Activated T-cell treated with anti-CD3 and anti-CD28 coated beads, Interleukin-2, amount 50 U/mL, for 1 hour (primary cell): ENCODE measurements at regions not wholly inside any gene's neighbourhood (a gene's known extent, or its start where the extent isn't known, plus 50 kb on each side); places are given as distances from the start of the nearest gene placed in this dataset.

Experiments
- DNase-seq: peaks from one replicate; pipeline ENCODE4 v3.0.0-alpha.2; 2020

- no peak for DNase-seq
Measured at GRCh38 chr4:186891859-186892486, 168.3 kb upstream of the FAT1 start.

GRCh38 chr4:186898367-186898766 lies 174.7 kb upstream of the FAT1 start:
- no peak for DNase-seq

GRCh38 chr4:186900232-186900900 lies 176.7 kb upstream of the FAT1 start:
- DNase-seq = no peak

- no peak for DNase-seq
Measured at GRCh38 chr4:186900984-186901383, 177.3 kb upstream of the FAT1 start.

GRCh38 chr4:186901850-186902249 lies 178.2 kb upstream of the FAT1 start:
- no peak for DNase-seq

- DNase-seq = no peak
Measured at GRCh38 chr4:186902361-186902760, 178.7 kb upstream of the FAT1 start.

GRCh38 chr4:186904101-186904500 lies 180.4 kb upstream of the FAT1 start:
- DNase-seq = no peak

GRCh38 chr4:186906722-186907121 lies 183.1 kb upstream of the FAT1 start:
- no peak for DNase-seq

GRCh38 chr4:186910385-186910784 lies 186.7 kb upstream of the FAT1 start:
- DNase-seq = no peak

- DNase-seq = no peak
Measured at GRCh38 chr4:186912606-186913005, 188.9 kb upstream of the FAT1 start.

- DNase-seq = no peak
Measured at GRCh38 chr4:186915816-186916215, 192.2 kb upstream of the FAT1 start.

GRCh38 chr4:186917136-186917535 lies 193.5 kb upstream of the FAT1 start:
- DNase-seq = no peak

GRCh38 chr4:186918466-186918865 lies 194.8 kb upstream of the FAT1 start:
- DNase-seq = no peak

GRCh38 chr4:186919340-186919739 lies 195.7 kb upstream of the FAT1 start:
- DNase-seq = no peak

- no peak for DNase-seq
Measured at GRCh38 chr4:186920483-186920882, 196.8 kb upstream of the FAT1 start.

GRCh38 chr4:186920992-186921391 lies 197.3 kb upstream of the FAT1 start:
- DNase-seq = no peak

GRCh38 chr4:186924723-186925122 lies 201.1 kb upstream of the FAT1 start:
- DNase-seq = no peak

GRCh38 chr4:186927624-186928023 lies 204.0 kb upstream of the FAT1 start:
- DNase-seq = no peak

- no peak for DNase-seq
Measured at GRCh38 chr4:186930024-186930423, 206.4 kb upstream of the FAT1 start.

GRCh38 chr4:186931519-186931918 lies 207.9 kb upstream of the FAT1 start:
- no peak for DNase-seq

- DNase-seq = no peak
Measured at GRCh38 chr4:186932196-186932595, 208.5 kb upstream of the FAT1 start.

- no peak for DNase-seq
Measured at GRCh38 chr4:186932631-186933187, 209.1 kb upstream of the FAT1 start.

- DNase-seq = no peak
Measured at GRCh38 chr4:186934244-186934643, 210.6 kb upstream of the FAT1 start.

GRCh38 chr4:186934841-186935443 lies 211.3 kb upstream of the FAT1 start:
- DNase-seq = no peak
